ENCODE measurements at regions not wholly inside any gene's neighbourhood (a gene's known extent, or its start where the extent isn't known, plus 50 kb on each side); places are given as distances from the start of the nearest gene placed in this dataset.

DNA sequence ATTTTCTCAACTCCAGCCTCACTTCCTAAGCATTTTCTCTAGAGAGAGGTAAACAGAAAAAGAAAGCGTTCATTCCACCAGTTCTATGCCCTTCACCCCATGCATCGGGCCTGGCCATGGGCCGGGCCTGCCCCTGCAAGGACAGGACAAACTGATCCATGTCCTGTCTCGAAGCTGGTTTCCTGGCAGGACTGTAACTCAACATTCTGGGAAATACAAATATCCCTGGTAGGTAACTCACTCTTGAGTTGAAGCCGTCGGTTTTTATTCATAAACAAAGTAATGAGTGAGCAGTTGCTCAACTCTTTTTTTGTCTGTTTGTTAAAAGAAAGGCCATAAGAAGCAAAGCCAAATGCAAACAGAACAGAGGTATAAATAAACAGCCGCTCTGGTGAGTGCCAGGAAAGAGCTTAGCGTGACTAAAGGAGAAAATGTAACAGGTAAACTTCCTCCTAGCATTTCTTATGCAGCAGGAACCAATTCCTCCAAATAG is 64.4 kb upstream of the DNAH5 start:
- peaks cover 0 to 4% of the 10 kb centered on the region in 2 experiments; a peak in 2 of 5 replicates for H3K27me3 ChIP-seq (ENCODE audit: control insufficient read depth in 1 of 2, insufficient read depth in 2 of 2, low read length in 2 of 2)
- in situ Hi-C loops (cut with HindIII; ENCODE audit: extremely low pct_ligation_motif_present, low pct_unique_long_range_greater_than_20kb) (no loop called here), intact Hi-C loops (cut with micrococcal nuclease; ENCODE audit: unreplicated experiment) (no loop called here)
- H3K4me2 ChIP-seq (ENCODE audit: low read depth, low read length): peak overlapping the region; percentile 52
- ChIA-PET CTCF (ENCODE audit: low intra/inter-chr PET ratio, low total read pairs) (no interaction called here), POLR2A (no interaction called here)
- peaks cover 33% of the 10 kb centered on the region for H3K4me1 ChIP-seq (ENCODE audit: insufficient read depth, low read length)
- no TSS peak for BruUV-seq (replicated peaks)
- no peaks in the 10 kb centered on the region for H3K79me2 ChIP-seq (ENCODE audit: insufficient read depth, low read length)
- no peak overlapping the region for H2AFZ ChIP-seq (ENCODE audit: low read length)
- no peaks in the 10 kb centered on the region for H3K36me3 ChIP-seq (replicated peaks in 1 of 2; ENCODE audit: control insufficient read depth in 1 of 2, insufficient read depth in 2 of 2, low read length in 2 of 2)
- FAIRE-seq (no peak), DNase-seq (ENCODE audit: low spot score) (peak; percentile 50), ATAC-seq (peak; percentile 38; the same call in 1 of the 3 replicates)
- H4K20me1 ChIP-seq (ENCODE audit: insufficient read depth, low read length): no peaks in the 10 kb centered on the region
- H3K4me3 ChIP-seq (replicated peaks in 1 of 3; ENCODE audit: insufficient read depth in 1 of 3, low read depth in 2 of 3, low read length in 3 of 3): no peak overlapping the region
- under 1% methylated on average over 8 of the region's 8 CpGs for WGBS (ENCODE audit: low lambda C conversion rate)
- no peaks in the 10 kb centered on the region for H3K9me3 ChIP-seq (ENCODE audit: low read length)
- H3K27ac ChIP-seq (ENCODE audit: extremely low read length, insufficient read depth, low read length): no peak overlapping the region
- H3K9ac ChIP-seq (ENCODE audit: insufficient read depth, low read depth, low read length): no peak overlapping the region
- TF ChIP-seq, protein P1, sequence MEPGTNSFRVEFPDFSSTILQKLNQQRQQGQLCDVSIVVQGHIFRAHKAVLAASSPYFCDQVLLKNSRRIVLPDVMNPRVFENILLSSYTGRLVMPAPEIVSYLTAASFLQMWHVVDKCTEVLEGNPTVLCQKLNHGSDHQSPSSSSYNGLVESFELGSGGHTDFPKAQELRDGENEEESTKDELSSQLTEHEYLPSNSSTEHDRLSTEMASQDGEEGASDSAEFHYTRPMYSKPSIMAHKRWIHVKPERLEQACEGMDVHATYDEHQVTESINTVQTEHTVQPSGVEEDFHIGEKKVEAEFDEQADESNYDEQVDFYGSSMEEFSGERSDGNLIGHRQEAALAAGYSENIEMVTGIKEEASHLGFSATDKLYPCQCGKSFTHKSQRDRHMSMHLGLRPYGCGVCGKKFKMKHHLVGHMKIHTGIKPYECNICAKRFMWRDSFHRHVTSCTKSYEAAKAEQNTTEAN (CRISPR knock-in tag; conservative IDR thresholded peaks at IDR 0.05): no peak
- TF ChIP-seq, protein P2, sequence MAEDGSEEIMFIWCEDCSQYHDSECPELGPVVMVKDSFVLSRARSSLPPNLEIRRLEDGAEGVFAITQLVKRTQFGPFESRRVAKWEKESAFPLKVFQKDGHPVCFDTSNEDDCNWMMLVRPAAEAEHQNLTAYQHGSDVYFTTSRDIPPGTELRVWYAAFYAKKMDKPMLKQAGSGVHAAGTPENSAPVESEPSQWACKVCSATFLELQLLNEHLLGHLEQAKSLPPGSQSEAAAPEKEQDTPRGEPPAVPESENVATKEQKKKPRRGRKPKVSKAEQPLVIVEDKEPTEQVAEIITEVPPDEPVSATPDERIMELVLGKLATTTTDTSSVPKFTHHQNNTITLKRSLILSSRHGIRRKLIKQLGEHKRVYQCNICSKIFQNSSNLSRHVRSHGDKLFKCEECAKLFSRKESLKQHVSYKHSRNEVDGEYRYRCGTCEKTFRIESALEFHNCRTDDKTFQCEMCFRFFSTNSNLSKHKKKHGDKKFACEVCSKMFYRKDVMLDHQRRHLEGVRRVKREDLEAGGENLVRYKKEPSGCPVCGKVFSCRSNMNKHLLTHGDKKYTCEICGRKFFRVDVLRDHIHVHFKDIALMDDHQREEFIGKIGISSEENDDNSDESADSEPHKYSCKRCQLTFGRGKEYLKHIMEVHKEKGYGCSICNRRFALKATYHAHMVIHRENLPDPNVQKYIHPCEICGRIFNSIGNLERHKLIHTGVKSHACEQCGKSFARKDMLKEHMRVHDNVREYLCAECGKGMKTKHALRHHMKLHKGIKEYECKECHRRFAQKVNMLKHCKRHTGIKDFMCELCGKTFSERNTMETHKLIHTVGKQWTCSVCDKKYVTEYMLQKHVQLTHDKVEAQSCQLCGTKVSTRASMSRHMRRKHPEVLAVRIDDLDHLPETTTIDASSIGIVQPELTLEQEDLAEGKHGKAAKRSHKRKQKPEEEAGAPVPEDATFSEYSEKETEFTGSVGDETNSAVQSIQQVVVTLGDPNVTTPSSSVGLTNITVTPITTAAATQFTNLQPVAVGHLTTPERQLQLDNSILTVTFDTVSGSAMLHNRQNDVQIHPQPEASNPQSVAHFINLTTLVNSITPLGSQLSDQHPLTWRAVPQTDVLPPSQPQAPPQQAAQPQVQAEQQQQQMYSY (CRISPR knock-in tag; IDR thresholded peaks at IDR 0.05): no peak
- TF ChIP-seq FOSL2 (CRISPR knock-in tag; IDR thresholded peaks at IDR 0.05): peak; percentile 48
- TF ChIP-seq HNRNPH1 (optimal IDR thresholded peaks at IDR 0.05; ENCODE audit: low read depth, low read length): no peak
- TF ChIP-seq SOX6 (IDR thresholded peaks at IDR 0.05): no peak
- peak; percentile 70; the same call in 1 of the 2 replicates for TF ChIP-seq SOX6 (CRISPR knock-in tag; IDR thresholded peaks at IDR 0.05)
- TF ChIP-seq, protein P3, sequence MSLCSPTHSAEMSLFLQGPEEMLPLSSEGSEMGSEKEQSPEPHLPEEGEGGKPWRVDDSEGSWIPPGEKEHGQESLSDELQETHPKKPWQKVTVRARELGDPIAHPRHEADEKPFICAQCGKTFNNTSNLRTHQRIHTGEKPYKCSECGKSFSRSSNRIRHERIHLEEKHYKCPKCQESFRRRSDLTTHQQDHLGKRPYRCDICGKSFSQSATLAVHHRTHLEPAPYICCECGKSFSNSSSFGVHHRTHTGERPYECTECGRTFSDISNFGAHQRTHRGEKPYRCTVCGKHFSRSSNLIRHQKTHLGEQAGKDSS (CRISPR knock-in tag; IDR thresholded peaks at IDR 0.05; ENCODE audit: borderline replicate concordance, low read depth): no peak
- TF ChIP-seq ZNF749 (CRISPR knock-in tag; IDR thresholded peaks at IDR 0.05; ENCODE audit: borderline replicate concordance): no peak
- TF ChIP-seq KAT8 (CRISPR knock-in tag; IDR thresholded peaks at IDR 0.05): no peak
- TF ChIP-seq, protein P4, sequence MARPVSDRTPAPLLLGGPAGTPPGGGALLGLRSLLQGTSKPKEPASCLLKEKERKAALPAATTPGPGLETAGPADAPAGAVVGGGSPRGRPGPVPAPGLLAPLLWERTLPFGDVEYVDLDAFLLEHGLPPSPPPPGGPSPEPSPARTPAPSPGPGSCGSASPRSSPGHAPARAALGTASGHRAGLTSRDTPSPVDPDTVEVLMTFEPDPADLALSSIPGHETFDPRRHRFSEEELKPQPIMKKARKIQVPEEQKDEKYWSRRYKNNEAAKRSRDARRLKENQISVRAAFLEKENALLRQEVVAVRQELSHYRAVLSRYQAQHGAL (CRISPR knock-in tag; IDR thresholded peaks at IDR 0.05; ENCODE audit: not compliant biosample characterization): no peak
- TF ChIP-seq TMF1 (CRISPR knock-in tag; IDR thresholded peaks at IDR 0.05; ENCODE audit: low read depth): no peak
- TF ChIP-seq RBM22 (optimal IDR thresholded peaks at IDR 0.05; ENCODE audit: low read length): no peak
- no peak for TF ChIP-seq ZNF274 (CRISPR knock-in tag; IDR thresholded peaks at IDR 0.05)
- TF ChIP-seq, protein P5, sequence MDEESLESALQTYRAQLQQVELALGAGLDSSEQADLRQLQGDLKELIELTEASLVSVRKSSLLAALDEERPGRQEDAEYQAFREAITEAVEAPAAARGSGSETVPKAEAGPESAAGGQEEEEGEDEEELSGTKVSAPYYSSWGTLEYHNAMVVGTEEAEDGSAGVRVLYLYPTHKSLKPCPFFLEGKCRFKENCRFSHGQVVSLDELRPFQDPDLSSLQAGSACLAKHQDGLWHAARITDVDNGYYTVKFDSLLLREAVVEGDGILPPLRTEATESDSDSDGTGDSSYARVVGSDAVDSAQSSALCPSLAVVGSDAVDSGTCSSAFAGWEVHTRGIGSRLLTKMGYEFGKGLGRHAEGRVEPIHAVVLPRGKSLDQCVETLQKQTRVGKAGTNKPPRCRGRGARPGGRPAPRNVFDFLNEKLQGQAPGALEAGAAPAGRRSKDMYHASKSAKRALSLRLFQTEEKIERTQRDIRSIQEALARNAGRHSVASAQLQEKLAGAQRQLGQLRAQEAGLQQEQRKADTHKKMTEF (CRISPR knock-in tag; IDR thresholded peaks at IDR 0.05): peak; percentile 43

All from HepG2 (cell line).